Epithelial cell of proximal tubule (primary cell): ENCODE measurements at regions not wholly inside any gene's neighbourhood (a gene's known extent, or its start where the extent isn't known, plus 50 kb on each side); places are given as distances from the start of the nearest gene placed in this dataset.

Source experiments
- DNase-seq: peaks from one replicate; pipeline ENCODE4 v3.0.0-alpha.2; 2011; ENCODE audit warnings: low read depth
- H3K4me3 ChIP-seq: 2 replicates; pipeline ENCODE4 v1.5.1; 2011; ENCODE audit warnings: low read depth, mild to moderate bottlenecking, low read length
- CTCF ChIP-seq: conservative IDR thresholded peaks from 2 replicates; pipeline ENCODE4 v1.5.1; 2012; ENCODE audit warnings: low read depth, mild to moderate bottlenecking, low read length

GRCh38 chrX:6640727-6641126 lies 105.8 kb upstream of the VCX3A start:
- TF ChIP-seq CTCF, result no peak
- no peak for DNase-seq
- H3K4me3 ChIP-seq, result no peak overlapping the region

- no peak overlapping the region for H3K4me3 ChIP-seq
- DNase-seq, result no peak
- TF ChIP-seq CTCF, result no peak
These were observed 79.6 kb upstream of the VCX3A start for GRCh38 chrX:6614506-6614905.

GRCh38 chrX:6599230-6599860 lies 64.4 kb upstream of the VCX3A start:
- DNase-seq, result no peak
- TF ChIP-seq CTCF, result no peak
- H3K4me3 ChIP-seq, result no peak overlapping the region
